ENCODE measurements at regions not wholly inside any gene's neighbourhood (a gene's known extent, or its start where the extent isn't known, plus 50 kb on each side); places are given as distances from the start of the nearest gene placed in this dataset.

DNA sequence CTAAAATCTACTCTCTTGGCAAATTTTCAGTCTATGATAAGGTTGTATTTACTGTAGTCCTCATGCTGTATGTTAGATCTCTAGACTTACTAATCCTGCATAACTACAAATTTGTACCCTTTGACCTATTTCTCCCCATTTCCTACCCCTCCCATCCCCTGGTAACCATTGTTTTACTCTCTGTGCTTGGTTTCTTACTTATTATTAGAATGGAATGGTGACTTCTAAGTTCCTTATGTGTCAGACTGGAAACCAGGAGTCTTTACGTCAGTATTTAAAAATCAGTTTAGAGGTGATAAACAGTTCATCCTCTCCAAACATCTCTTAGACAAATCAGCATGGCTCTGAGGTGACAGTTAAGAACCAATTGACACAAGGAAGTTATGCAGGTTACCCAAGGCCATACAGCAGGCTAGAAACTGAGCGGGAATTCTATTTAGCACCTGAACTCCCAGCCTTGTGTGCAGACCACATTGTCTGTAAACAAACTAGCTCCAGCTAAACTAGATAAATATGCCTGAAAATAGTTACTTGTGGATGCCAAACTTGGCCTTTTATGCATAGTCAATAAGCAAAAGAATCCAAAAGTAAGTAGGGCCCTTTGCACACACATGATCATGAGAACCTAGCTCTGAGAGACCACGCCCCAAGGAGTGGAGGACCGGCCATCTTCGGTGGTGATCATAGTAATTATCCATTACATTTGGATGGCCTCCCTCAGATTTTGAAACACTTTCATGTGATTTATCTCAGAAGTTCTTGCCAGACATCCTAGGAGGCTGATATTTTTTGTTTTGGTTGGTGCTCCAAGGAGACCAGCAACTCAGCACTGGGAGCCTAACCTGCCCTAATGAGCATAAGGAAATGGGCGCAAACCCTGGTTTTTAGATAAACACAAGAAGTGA lies 72.3 kb upstream of the BOC start:
- no peak for DNase-seq

GRCh38 chr3:113140876-113141275 lies 70.5 kb upstream of the BOC start:
- no peak for DNase-seq

DNA sequence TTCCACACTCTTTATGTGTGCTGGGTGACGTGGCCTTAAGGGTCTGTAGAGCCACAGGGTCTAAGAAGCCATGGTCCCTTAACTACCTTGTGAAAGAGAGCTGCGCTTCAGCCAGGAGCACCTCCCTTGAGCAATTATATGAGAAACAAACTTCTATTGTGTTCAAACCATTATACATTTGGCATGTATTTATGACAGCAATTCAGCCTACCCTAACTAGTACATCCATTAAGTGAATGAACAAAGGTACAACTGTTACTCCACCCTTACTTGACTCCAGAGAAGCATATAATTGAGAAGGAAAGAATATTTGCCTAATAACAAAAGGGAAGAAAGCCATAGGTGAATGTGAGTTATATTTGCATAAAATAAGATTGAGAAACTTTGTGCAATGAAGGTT lies 69.8 kb upstream of the BOC start:
- DNase-seq = no peak

DNA sequence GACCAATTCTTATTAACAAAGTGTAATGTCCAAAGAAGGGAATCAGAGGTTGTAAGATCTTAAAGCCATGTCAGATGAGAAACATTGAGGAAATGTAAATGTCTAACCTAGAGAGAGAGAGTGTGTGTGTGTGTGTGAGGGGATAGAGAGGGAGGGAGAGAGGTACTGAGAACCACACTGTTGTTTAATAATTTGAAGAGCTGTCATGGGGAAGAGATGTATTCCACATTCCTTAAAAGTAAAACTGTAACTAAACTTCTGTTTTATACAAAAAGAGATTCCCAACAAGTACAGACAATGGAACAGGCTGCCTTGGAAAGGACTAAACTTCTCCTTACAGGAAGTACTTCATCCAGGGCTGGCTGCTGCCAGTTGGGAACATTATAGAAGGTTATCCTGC lies 68.9 kb upstream of the BOC start:
- DNase-seq = no peak

GRCh38 chr3:113143353-113143752 lies 68.0 kb upstream of the BOC start:
- DNase-seq = no peak

DNA sequence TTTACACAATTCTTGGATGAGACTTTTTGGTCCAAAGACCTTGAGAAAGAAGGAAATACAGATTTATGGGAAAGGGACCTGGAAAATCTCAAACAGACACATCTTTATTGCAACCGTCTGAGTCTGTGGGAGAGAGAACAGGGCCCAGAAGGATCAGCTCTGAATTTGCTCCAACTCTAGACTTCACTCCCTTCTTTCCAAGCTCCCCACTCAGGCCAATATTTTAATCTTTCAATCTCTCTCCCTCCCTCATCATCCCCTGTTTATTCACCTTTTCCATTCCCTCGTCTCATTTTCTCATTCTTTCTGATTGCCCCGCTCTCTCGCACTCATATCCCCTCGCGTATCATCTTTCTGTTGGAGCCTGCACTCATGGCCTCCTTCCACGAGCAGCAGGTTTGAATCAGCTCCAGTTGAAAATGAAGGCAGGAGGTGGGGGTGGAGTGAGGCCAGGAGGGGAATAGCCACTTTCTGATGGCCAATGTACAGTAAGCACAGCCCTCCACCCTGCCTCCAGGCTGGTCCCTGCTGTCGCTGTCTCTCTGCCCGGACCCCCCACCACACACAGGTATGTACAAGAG lies 63.6 kb upstream of the BOC start:
- DNase-seq = peak; percentile 66

DNA sequence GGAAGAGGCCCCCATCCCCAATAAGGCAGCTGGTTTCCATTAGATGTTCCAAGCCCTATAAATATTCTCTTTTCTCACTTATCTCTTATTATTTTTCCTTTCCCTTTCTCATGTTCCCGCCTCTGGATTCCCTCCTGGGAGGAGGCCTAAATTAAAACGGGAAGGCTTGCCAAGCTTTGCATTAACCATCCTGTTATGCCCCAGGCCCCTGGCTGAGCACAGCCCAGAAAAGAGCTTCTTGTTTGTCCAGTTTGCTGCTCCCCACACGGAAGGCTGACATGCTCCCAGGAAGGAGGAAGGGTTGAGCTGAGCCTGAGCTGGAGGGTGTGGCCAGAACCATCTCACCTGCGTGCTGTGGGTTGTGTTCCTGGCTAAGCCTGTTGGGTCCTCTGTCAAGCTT lies 63.1 kb upstream of the BOC start:
- DNase-seq = peak; percentile 91

DNA sequence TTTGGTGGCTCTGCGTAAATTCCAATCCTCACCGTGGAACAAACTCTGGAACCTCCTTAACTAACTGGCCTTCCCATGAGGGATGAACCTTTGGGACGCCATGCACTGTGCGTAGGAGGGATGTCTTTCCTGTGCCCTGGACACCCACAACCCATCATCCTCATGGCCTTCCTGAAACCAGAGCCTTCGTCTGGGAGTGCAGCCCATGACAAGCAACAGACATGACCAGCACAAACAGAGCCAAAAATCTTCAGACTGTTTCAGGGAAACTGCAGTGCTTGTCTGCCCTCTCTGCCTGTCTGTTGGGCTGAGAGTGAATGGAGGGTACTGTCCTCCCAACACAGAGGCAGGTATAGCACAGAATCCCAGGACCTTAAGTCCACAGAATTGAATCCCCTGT lies 61.1 kb upstream of the BOC start:
- peak; percentile 65 for DNase-seq

GRCh38 chr3:113151461-113152031 lies 59.8 kb upstream of the BOC start:
- peak; percentile 79 for DNase-seq

DNA sequence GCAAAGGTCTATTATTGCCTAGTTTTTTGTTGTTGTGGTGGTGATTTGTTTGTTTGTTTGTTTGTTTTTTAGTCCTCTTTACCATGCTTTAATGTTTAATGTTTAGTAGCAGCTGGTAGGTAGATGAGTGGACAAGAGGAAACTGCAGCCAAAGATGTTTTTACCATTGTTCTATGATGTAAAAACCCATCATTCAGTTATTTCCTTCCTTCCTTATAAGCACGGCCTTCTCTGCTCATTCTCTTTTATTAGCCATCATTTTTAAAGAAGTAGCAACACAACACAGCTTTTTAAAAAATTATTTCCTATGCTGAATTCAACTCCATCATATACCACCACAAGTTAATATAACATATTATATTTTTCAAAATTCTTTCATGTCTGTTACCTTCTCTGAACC lies 58.5 kb upstream of the BOC start:
- no peak for DNase-seq

DNA sequence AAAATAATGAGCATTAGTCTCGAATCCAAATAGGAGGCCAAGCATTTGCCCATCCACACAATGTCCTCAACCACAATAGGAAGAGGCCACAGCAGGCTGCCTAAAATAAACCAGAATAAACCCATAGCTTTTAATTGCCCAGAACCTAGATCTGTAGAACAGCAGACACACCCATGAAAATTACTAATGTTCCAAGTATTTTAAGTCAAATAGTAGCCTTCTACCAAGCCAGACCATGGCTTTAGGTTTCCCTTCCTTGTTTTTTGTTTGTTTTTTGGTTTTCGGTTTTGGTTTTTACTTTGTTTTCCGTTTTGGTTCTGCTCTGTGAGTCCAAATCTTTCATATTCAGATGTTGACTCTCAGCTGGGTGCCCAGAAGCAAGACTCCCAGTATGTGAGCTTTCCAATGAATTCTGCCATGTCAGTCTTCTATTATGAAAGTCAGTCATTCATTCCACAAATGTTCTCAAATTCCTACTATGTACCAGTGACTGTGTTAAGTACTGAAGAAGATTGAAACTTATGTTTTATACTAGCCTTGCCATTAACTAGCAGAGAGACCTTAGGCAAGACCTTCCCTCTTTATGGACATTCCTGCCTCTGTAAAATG lies 57.8 kb upstream of the BOC start:
- DNase-seq = no peak

- DNase-seq = no peak
Observed at GRCh38 chr3:113156816-113157333, 54.5 kb upstream of the BOC start.

- no peak for DNase-seq
Observed at GRCh38 chr3:113157408-113158030, 53.8 kb upstream of the BOC start.

DNA sequence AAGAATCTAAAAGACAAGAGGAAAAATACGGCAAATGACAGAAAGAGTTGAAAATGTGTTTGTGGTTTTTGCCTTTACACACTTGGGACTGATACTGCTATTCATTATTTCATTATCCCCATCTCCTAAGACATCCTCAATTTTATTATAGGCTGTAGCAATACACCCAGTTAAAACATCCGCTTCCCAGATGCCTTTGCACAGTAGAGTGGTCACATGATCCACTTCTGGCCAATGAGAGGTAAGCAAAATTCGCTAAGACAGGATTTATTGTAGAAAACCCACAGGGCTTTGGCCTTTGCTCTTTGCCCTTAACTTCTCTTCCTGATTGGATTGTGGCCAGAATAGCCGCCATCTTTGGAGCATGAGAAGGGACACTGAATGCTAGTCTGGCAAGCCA lies 53.2 kb upstream of the BOC start:
- no peak for DNase-seq

Measured in islet precursor cell (in vitro differentiated cells).